ENCODE measurements at regions not wholly inside any gene's neighbourhood (a gene's known extent, or its start where the extent isn't known, plus 50 kb on each side); places are given as distances from the start of the nearest gene placed in this dataset.

- no peak for DNase-seq (ENCODE audit: low read depth in 3 of 3, low spot score in 1 of 3)
These were observed 84.5 kb upstream of the DUSP5 start for GRCh38 chr10:110413049-110413783.

- peak in 1 of 3 donors; percentile 11 for DNase-seq (ENCODE audit: low read depth in 3 of 3, low spot score in 1 of 3)
These were observed 83.7 kb upstream of the DUSP5 start for GRCh38 chr10:110413903-110414547.

GRCh38 chr10:110414548-110415309 lies 83.0 kb upstream of the DUSP5 start:
- DNase-seq (ENCODE audit: low read depth in 3 of 3, low spot score in 1 of 3), result peak; percentile 61 to 80 (median 78)

GRCh38 chr10:110415809-110416208 lies 81.9 kb upstream of the DUSP5 start:
- no peak for DNase-seq (ENCODE audit: low read depth in 3 of 3, low spot score in 1 of 3)

- DNase-seq (ENCODE audit: low read depth in 3 of 3, low spot score in 1 of 3), result no peak
These were observed 80.7 kb upstream of the DUSP5 start for GRCh38 chr10:110416776-110417711.

GRCh38 chr10:110418218-110418617 lies 79.5 kb upstream of the DUSP5 start:
- DNase-seq (ENCODE audit: low read depth in 3 of 3, low spot score in 1 of 3), result no peak

GRCh38 chr10:110419265-110419664 lies 78.4 kb upstream of the DUSP5 start:
- DNase-seq (ENCODE audit: low read depth in 3 of 3, low spot score in 1 of 3), result no peak

GRCh38 chr10:110420401-110421193 lies 77.1 kb upstream of the DUSP5 start:
- no peak for DNase-seq (ENCODE audit: low read depth in 3 of 3, low spot score in 1 of 3)

- no peak for DNase-seq (ENCODE audit: low read depth in 3 of 3, low spot score in 1 of 3)
These were observed 76.1 kb upstream of the DUSP5 start for GRCh38 chr10:110421512-110422138.

GRCh38 chr10:110422548-110422947 lies 75.2 kb upstream of the DUSP5 start:
- DNase-seq (ENCODE audit: low read depth in 3 of 3, low spot score in 1 of 3), result no peak

GRCh38 chr10:110423650-110424049 lies 74.1 kb upstream of the DUSP5 start:
- DNase-seq (ENCODE audit: low read depth in 3 of 3, low spot score in 1 of 3), result no peak

- no peak for DNase-seq (ENCODE audit: low read depth in 3 of 3, low spot score in 1 of 3)
These were observed 71.9 kb upstream of the DUSP5 start for GRCh38 chr10:110425684-110426293.

- no peak for DNase-seq (ENCODE audit: low read depth in 3 of 3, low spot score in 1 of 3)
These were observed 71.2 kb upstream of the DUSP5 start for GRCh38 chr10:110426294-110427181.

GRCh38 chr10:110429301-110429700 lies 68.4 kb upstream of the DUSP5 start:
- no peak for DNase-seq (ENCODE audit: low read depth in 3 of 3, low spot score in 1 of 3)

GRCh38 chr10:110430340-110431273 lies 67.1 kb upstream of the DUSP5 start:
- DNase-seq (ENCODE audit: low read depth in 3 of 3, low spot score in 1 of 3), result no peak

- DNase-seq (ENCODE audit: low read depth in 3 of 3, low spot score in 1 of 3), result no peak
These were observed 66.0 kb upstream of the DUSP5 start for GRCh38 chr10:110431659-110432058.

- no peak for DNase-seq (ENCODE audit: low read depth in 3 of 3, low spot score in 1 of 3)
These were observed 65.6 kb upstream of the DUSP5 start for GRCh38 chr10:110432084-110432483.

Data from stimulated activated CD4-positive, alpha-beta T cell treated with anti-CD3 and anti-CD28 coated beads, TNF-alpha, amount 100 ng/mL, for 1 hour (primary cell).